HepG2 (cell line): ENCODE measurements at regions not wholly inside any gene's neighbourhood (a gene's known extent, or its start where the extent isn't known, plus 50 kb on each side); places are given as distances from the start of the nearest gene placed in this dataset.

Source experiments
- ATAC-seq: fragments of 200-7000 bp; cut with Tn5 transposase; 3 replicates; pipeline ENCODE4 v1.9.1; 2020; ENCODE audit warnings: mild to moderate bottlenecking, moderate library complexity
- BruUV-seq: library from RNA; stranded (reverse); fragments of 400-500 nt; replicated peaks from 2 replicates; lab custom pipeline; 2021; lab: Mats Ljungman, UMichigan
- CTCF ChIA-PET: fragments of 300-600 bp; formaldehyde crosslinking; extraction: SDS; loops from one replicate; lab custom pipeline; 2021; ENCODE audit warnings: low total read pairs, inconsistent platforms, low intra/inter-chr PET ratio; lab: Yijun Ruan, JAX
- POLR2A ChIA-PET: fragments of 350-600 bp; sonication (Branson Sonifier 250); formaldehyde crosslinking; loops from one replicate; lab custom pipeline; 2020; ENCODE audit warnings: antibody characterized with exemption, inconsistent platforms; lab: Yijun Ruan, JAX
- DNase-seq: peaks from one replicate; pipeline ENCODE4 v3.0.0-alpha.2; 2015; ENCODE audit warnings: low spot score
- FAIRE-seq: peaks from 3 replicates; lab custom pipeline; 2011; peaks lifted over from hg19 to GRCh38; lab: Jason Lieb, UNC
- H2AFZ ChIP-seq: one replicate; pipeline ENCODE4 v1.6.1; 2011; ENCODE audit warnings: low read length, inconsistent platforms
- H3K27ac ChIP-seq: fragments of 300-600 bp; 3 replicates; pipeline ENCODE4 v1.8.0; 2011; ENCODE audit warnings: mixed run types, mild to moderate bottlenecking, mixed read lengths, low read length, inconsistent platforms; ENCODE audit not compliant: insufficient read depth; ENCODE audit errors: extremely low read length
- H3K27me3 ChIP-seq, 2 experiments: fragments of 200-600 bp in 1 of 2; 2 replicates in 1 of 2; 3 replicates in 1 of 2; pipeline versions ENCODE4 v1.6.0 to v1.8.0; 2011; ENCODE audit warnings: low read length in 2 of 2, mild to moderate bottlenecking in 2 of 2, moderate library complexity in 2 of 2, inconsistent platforms in 1 of 2; ENCODE audit not compliant: insufficient read depth in 2 of 2, control insufficient read depth in 1 of 2
- H3K36me3 ChIP-seq, 2 experiments: fragments of 200-600 bp in 1 of 2; replicated peaks in 1 of 2; 2 replicates in 1 of 2; 3 replicates in 1 of 2; pipeline versions ENCODE4 v1.5.1 to v1.8.0; 2011; ENCODE audit warnings: low read length in 2 of 2, inconsistent platforms in 1 of 2; ENCODE audit not compliant: insufficient read depth in 2 of 2, control insufficient read depth in 1 of 2
- H3K4me1 ChIP-seq: 2 replicates; pipeline ENCODE4 v1.5.1; 2012; ENCODE audit warnings: low read length, inconsistent platforms; ENCODE audit not compliant: insufficient read depth
- H3K4me2 ChIP-seq: 2 replicates; pipeline ENCODE4 v1.6.0; 2011; ENCODE audit warnings: low read depth, low read length, inconsistent platforms
- H3K4me3 ChIP-seq, 3 experiments: fragments of 200-600 bp in 1 of 3; sonication (generic), shearing (Covaris generic) in 1 of 3; replicated peaks in 1 of 3; 2 replicates each; pipeline ENCODE4 v1.5.1; 2011 to 2016; ENCODE audit warnings: low read length in 3 of 3, inconsistent platforms in 2 of 3, low read depth in 2 of 3, mild to moderate bottlenecking in 2 of 3, control low read depth in 1 of 3, mixed read lengths in 1 of 3; ENCODE audit not compliant: insufficient read depth in 1 of 3
- H3K79me2 ChIP-seq: one replicate; pipeline ENCODE4 v1.6.1; 2011; ENCODE audit warnings: low read length, inconsistent platforms; ENCODE audit not compliant: insufficient read depth
- H3K9ac ChIP-seq: 2 replicates; pipeline ENCODE4 v1.6.0; 2011; ENCODE audit warnings: mild to moderate bottlenecking, low read depth, low read length, inconsistent platforms; ENCODE audit not compliant: insufficient read depth
- H3K9me3 ChIP-seq: 2 replicates; pipeline ENCODE4 v1.5.1; 2012; ENCODE audit warnings: mild to moderate bottlenecking, low read length
- H4K20me1 ChIP-seq: 2 replicates; pipeline ENCODE4 v1.6.0; 2011; ENCODE audit warnings: inconsistent platforms, mild to moderate bottlenecking, low read length, moderate library complexity; ENCODE audit not compliant: insufficient read depth
- ARNT2 ChIP-seq: sonication (generic); formaldehyde crosslinking; IDR thresholded peaks from 2 replicates; pipeline ENCODE4 v1.8.0; 2022; ENCODE audit warnings: mild to moderate bottlenecking, low read depth, missing genetic modification reagents, moderate library complexity
- MBNL3 ChIP-seq: fragments of 250-450 bp; sonication (Bioruptor Pico); conservative IDR thresholded peaks from 2 replicates; pipeline ENCODE4 v1.8.0; 2022; ENCODE audit warnings: mild to moderate bottlenecking, inconsistent platforms
- MEF2D ChIP-seq: sonication (generic); formaldehyde crosslinking; IDR thresholded peaks from 2 replicates; pipeline ENCODE4 v1.5.1; 2020; ENCODE audit warnings: mild to moderate bottlenecking, missing genetic modification reagents
- MXI1 ChIP-seq: IDR thresholded peaks from 3 replicates; pipeline ENCODE4 v1.6.1; 2012; ENCODE audit warnings: low read depth, low read length, inconsistent platforms, borderline replicate concordance
- RELA ChIP-seq: sonication (generic); formaldehyde crosslinking; IDR thresholded peaks from 2 replicates; pipeline ENCODE4 v1.4.0; 2020; ENCODE audit warnings: missing genetic modification reagents
- RFX1 ChIP-seq: fragments of 450-650 bp; IDR thresholded peaks from 2 replicates; pipeline ENCODE4 v1.6.1; 2017
- SMC3 ChIP-seq: IDR thresholded peaks from 2 replicates; pipeline ENCODE4 v1.6.1; 2011; ENCODE audit warnings: low read length, improper control_type of control experiment
- STAG1 ChIP-seq: sonication (generic); formaldehyde crosslinking; IDR thresholded peaks from 2 replicates; pipeline ENCODE4 v1.4.0; 2020; ENCODE audit warnings: missing genetic modification reagents
- ZBTB42 ChIP-seq: sonication (generic); formaldehyde crosslinking; IDR thresholded peaks from 2 replicates; pipeline ENCODE4 v1.5.0; 2020; ENCODE audit warnings: mild to moderate bottlenecking, missing genetic modification reagents
- ZNF317 ChIP-seq: sonication (generic); formaldehyde crosslinking; IDR thresholded peaks from 2 replicates; pipeline ENCODE4 v1.5.0; 2020; ENCODE audit warnings: mild to moderate bottlenecking, missing genetic modification reagents
- ZNF746 ChIP-seq: sonication (generic); formaldehyde crosslinking; IDR thresholded peaks from 2 replicates; pipeline ENCODE4 v1.8.0; 2022; ENCODE audit warnings: mild to moderate bottlenecking, missing genetic modification reagents
- ZNF841 ChIP-seq: sonication (generic); formaldehyde crosslinking; IDR thresholded peaks from 2 replicates; pipeline ENCODE4 v1.8.1; 2023; ENCODE audit warnings: missing genetic modification reagents, borderline replicate concordance
- WGBS: methylation state at CpG from one replicate; pipeline ENCODE4 v1.1.6; 2017; ENCODE audit warnings: low lambda C conversion rate; 5-methylcytosine and 5-hydroxymethylcytosine counted together
- in situ Hi-C: cut with HindIII; loops from 2 replicates; pipeline ENCODE4 v1.10.0; 2017; ENCODE audit warnings: low pct_unique_long_range_greater_than_20kb; ENCODE audit not compliant: extremely low pct_ligation_motif_present
- intact Hi-C: fragments of 100-400 bp; cut with micrococcal nuclease; formaldehyde crosslinking; loops from one replicate; pipeline ENCODE4 v1.10.0; 2022; ENCODE audit not compliant: unreplicated experiment
- TF ChIP-seq, protein P1 (sequence below): sonication (generic); formaldehyde crosslinking; IDR thresholded peaks from 2 replicates; pipeline ENCODE4 v1.4.0; 2020; ENCODE audit warnings: mild to moderate bottlenecking, missing genetic modification reagents
- TF ChIP-seq, protein P2 (sequence below): sonication (generic); IDR thresholded peaks from 2 replicates; pipeline ENCODE4 v1.6.1; 2016; ENCODE audit warnings: low read depth, borderline replicate concordance

DNA sequence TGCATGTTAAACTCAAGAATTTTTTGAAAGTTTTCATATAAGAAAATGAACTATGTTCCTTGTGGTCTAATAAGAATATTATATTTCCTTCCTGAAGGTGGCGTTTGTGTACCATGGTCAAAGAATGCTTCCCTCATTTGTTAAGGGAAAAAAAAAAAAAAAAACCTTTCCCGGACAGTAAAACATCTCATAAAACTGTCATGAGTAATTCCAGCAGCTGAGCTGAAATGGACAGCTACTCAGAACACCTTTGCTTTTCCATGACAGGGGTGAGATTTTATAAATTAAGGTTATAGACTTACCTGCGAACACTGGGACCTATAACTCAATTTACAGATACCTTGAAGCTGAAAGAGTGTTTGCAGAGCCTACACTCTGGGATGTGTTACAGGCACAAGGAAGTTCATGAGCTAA is 113.2 kb upstream of the RANBP3L start:
- Histone ChIP-seq H3K36me3 (no peaks in the 10 kb centered on the region), H3K27ac (no peak overlapping the region), H3K4me1 (peaks cover 20% of the 10 kb centered on the region), H3K4me3 (no peak overlapping the region), H3K9me3 (no peaks in the 10 kb centered on the region), H3K4me2 (no peak overlapping the region), H2AFZ (no peak overlapping the region), H3K9ac (no peak overlapping the region), H3K79me2 (no peaks in the 10 kb centered on the region), H3K27me3 (no peaks in the 10 kb centered on the region; a peak in 1 of 5 replicates), H4K20me1 (no peaks in the 10 kb centered on the region)
- DNase-seq = peak; percentile 24
- BruUV-seq = no TSS peak
- intact Hi-C loops (loop anchor here (1.0 kb wide), 2 partner anchors 92 to 278 kb away; no protein-coding TSS in a partner anchor), in situ Hi-C loops (loop anchor here (5.0 kb wide), 2 partner anchors 87 to 277 kb away; no protein-coding TSS in a partner anchor)
- whole genome bisulfite sequencing = 21% methylated on average over 3 of the region's 3 CpGs
- ChIA-PET POLR2A (no interaction called here), CTCF (interaction anchor here (0.6 to 2.4 kb wide), 5 partner anchors 79 to 281 kb away, joined by 4 to 22 read pairs (median 5); no protein-coding TSS in a partner anchor)
- ATAC-seq = peak; percentile 33; the same call in 1 of the 3 replicates
- peak; percentile 4 for FAIRE-seq
- TF ChIP-seq MXI1 (no peak), MBNL3 (CRISPR knock-in tag) (no peak), STAG1 (peak; percentile 61), RELA (CRISPR knock-in tag) (no peak), ZBTB42 (CRISPR knock-in tag) (no peak), SMC3 (peak; percentile 37; the same call in 1 of the 2 replicates), ZNF841 (no peak), ZNF317 (CRISPR knock-in tag) (no peak), MEF2D (CRISPR knock-in tag) (no peak), RFX1 (no peak), ZNF746 (CRISPR knock-in tag) (no peak), ARNT2 (no peak)
- TF ChIP-seq, protein P1, sequence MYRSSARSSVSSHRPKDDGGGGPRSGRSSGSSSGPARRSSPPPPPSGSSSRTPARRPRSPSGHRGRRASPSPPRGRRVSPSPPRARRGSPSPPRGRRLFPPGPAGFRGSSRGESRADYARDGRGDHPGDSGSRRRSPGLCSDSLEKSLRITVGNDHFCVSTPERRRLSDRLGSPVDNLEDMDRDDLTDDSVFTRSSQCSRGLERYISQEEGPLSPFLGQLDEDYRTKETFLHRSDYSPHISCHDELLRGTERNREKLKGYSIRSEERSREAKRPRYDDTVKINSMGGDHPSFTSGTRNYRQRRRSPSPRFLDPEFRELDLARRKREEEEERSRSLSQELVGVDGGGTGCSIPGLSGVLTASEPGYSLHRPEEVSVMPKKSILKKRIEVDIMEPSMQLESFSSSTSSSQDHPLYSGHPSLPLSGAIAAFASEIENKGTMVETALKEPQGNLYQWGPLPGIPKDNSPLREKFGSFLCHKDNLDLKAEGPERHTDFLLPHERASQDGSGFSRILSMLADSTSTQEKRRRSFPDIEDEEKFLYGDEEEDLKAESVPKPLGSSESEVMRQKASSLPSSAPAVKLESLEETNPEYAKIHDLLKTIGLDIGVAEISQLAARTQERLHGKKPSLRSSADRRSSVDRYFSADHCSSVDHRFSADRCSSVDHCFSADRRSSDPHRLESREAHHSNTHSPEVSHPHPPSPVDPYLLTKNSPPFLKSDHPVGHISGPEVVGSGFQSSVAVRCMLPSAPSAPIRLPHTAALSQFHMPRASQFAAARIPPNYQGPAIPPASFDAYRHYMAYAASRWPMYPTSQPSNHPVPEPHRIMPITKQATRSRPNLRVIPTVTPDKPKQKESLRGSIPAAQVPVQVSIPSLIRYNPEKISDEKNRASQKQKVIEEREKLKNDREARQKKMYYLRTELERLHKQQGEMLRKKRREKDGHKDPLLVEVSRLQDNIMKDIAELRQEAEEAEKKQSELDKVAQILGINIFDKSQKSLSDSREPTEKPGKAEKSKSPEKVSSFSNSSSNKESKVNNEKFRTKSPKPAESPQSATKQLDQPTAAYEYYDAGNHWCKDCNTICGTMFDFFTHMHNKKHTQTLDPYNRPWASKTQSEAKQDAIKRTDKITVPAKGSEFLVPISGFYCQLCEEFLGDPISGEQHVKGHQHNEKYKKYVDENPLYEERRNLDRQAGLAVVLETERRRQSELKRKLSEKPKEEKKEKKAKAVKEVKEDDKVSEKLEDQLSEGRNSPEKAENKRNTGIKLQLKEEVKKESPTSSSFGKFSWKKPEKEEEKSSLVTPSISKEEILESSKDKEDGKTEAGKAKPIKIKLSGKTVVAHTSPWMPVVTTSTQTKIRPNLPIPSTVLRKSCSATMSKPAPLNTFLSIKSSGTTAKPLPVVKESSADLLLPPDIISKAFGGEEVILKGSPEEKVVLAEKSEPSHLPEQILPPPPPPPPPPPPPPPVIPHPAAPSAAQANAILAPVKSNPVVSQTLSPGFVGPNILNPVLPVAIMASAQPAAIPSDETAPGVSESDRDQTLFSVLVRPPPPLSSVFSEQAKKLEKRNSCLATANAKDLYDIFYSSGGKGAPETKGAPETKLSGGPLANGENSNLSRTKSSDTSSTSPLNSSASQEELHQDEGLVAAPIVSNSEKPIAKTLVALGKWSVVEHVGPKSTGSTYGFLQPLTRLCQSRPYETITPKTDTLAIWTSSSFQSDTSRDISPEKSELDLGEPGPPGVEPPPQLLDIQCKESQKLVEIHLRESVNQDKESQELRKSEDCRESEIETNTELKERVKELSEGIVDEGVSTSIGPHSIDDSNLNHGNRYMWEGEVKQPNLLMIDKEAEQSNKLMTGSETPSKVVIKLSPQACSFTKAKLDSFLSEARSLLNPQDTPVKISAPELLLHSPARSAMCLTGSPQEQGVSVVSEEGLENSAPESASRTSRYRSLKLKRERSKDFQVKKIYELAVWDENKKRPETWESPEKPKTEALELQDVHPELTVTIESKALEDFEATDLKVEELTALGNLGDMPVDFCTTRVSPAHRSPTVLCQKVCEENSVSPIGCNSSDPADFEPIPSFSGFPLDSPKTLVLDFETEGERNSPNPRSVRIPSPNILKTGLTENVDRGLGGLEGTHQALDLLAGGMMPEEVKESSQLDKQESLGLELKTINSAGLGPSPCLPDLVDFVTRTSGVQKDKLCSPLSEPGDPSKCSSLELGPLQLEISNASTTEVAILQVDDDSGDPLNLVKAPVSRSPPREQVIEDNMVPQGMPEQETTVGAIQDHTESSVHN (CRISPR knock-in tag) = no peak
- TF ChIP-seq, protein P2, sequence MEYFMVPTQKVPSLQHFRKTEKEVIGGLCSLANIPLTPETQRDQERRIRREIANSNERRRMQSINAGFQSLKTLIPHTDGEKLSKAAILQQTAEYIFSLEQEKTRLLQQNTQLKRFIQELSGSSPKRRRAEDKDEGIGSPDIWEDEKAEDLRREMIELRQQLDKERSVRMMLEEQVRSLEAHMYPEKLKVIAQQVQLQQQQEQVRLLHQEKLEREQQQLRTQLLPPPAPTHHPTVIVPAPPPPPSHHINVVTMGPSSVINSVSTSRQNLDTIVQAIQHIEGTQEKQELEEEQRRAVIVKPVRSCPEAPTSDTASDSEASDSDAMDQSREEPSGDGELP = no peak
